ENCODE measurements at regions not wholly inside any gene's neighbourhood (a gene's known extent, or its start where the extent isn't known, plus 50 kb on each side); places are given as distances from the start of the nearest gene placed in this dataset.
"Not testable (repeated sequence)": the region's sequence is repeated elsewhere in the genome, so short reads cannot be mapped to it uniquely, and the experiment has no call there.

GRCh38 chr6:166798652-166799051 lies 157.7 kb downstream of the RNASET2 start:
- no peak overlapping the region for H3K27ac Mint-ChIP-seq
- ATAC-seq (no peak), DNase-seq (ENCODE audit: low spot score in 2 of 2) (no peak)
- H3K4me3 Mint-ChIP-seq: no peak overlapping the region
- no peaks in the 10 kb centered on the region for H3K4me1 Mint-ChIP-seq
- H3K36me3 Mint-ChIP-seq: no peaks in the 10 kb centered on the region
- H3K9me3 Mint-ChIP-seq: no peaks in the 10 kb centered on the region

GRCh38 chr6:166796610-166797009 lies 159.7 kb downstream of the RNASET2 start:
- Mint-ChIP-seq H3K27ac (no peak overlapping the region), H3K4me1 (no peaks in the 10 kb centered on the region), H3K9me3 (no peaks in the 10 kb centered on the region), H3K4me3 (no peak overlapping the region), H3K36me3 (no peaks in the 10 kb centered on the region)
- DNase-seq (ENCODE audit: low spot score in 2 of 2): no peak
- no peak for ATAC-seq

- Mint-ChIP-seq H3K4me3 (no peak overlapping the region), H3K4me1 (no peaks in the 10 kb centered on the region), H3K9me3 (no peaks in the 10 kb centered on the region), H3K27ac (no peak overlapping the region), H3K36me3 (no peaks in the 10 kb centered on the region)
- DNase-seq (ENCODE audit: low spot score in 2 of 2): no peak
- no peak for ATAC-seq
Measured at GRCh38 chr6:166795879-166796278, 160.5 kb downstream of the RNASET2 start.

GRCh38 chr6:166790808-166791207 lies 163.8 kb upstream of the RPS6KA2 start:
- ATAC-seq; DNase-seq (ENCODE audit: low spot score in 2 of 2); H3K36me3 Mint-ChIP-seq; H3K9me3 Mint-ChIP-seq; H3K4me1 Mint-ChIP-seq; H3K4me3 Mint-ChIP-seq; H3K27ac Mint-ChIP-seq: not testable (repeated sequence)

- not testable (repeated sequence) for H3K27ac Mint-ChIP-seq, ATAC-seq
Measured at GRCh38 chr6:166788846-166789529, 161.9 kb upstream of the RPS6KA2 start.

GRCh38 chr6:166786704-166787293 lies 159.7 kb upstream of the RPS6KA2 start:
- no peak overlapping the region for H3K27ac Mint-ChIP-seq
- H3K9me3 Mint-ChIP-seq: no peaks in the 10 kb centered on the region
- no peaks in the 10 kb centered on the region for H3K4me1 Mint-ChIP-seq
- DNase-seq (ENCODE audit: low spot score in 2 of 2) (no peak), ATAC-seq (peak; percentile 42)
- no peaks in the 10 kb centered on the region for H3K36me3 Mint-ChIP-seq
- no peak overlapping the region for H3K4me3 Mint-ChIP-seq

More at GRCh38 chr6:166788846-166789529, 161.9 kb upstream of the RPS6KA2 start:
- H3K4me3 Mint-ChIP-seq; DNase-seq (ENCODE audit: low spot score in 2 of 2); H3K9me3 Mint-ChIP-seq; H3K36me3 Mint-ChIP-seq; H3K4me1 Mint-ChIP-seq: not testable (repeated sequence)

GRCh38 chr6:166785131-166785530 lies 158.1 kb upstream of the RPS6KA2 start:
- no peak for DNase-seq (ENCODE audit: low spot score in 2 of 2)
- no peaks in the 10 kb centered on the region for H3K9me3 Mint-ChIP-seq
- no peak overlapping the region for H3K4me3 Mint-ChIP-seq
- H3K4me1 Mint-ChIP-seq: no peaks in the 10 kb centered on the region
- H3K36me3 Mint-ChIP-seq: no peaks in the 10 kb centered on the region
- H3K27ac Mint-ChIP-seq: no peak overlapping the region
- no peak for ATAC-seq

GRCh38 chr6:166784691-166785090 lies 157.6 kb upstream of the RPS6KA2 start:
- ATAC-seq (no peak), DNase-seq (ENCODE audit: low spot score in 2 of 2) (no peak)
- Mint-ChIP-seq H3K36me3 (no peaks in the 10 kb centered on the region), H3K4me3 (no peak overlapping the region), H3K4me1 (no peaks in the 10 kb centered on the region), H3K9me3 (no peaks in the 10 kb centered on the region), H3K27ac (no peak overlapping the region)

- Mint-ChIP-seq H3K9me3 (no peaks in the 10 kb centered on the region), H3K27ac (no peak overlapping the region), H3K36me3 (no peaks in the 10 kb centered on the region), H3K4me1 (no peaks in the 10 kb centered on the region), H3K4me3 (no peak overlapping the region)
- DNase-seq (ENCODE audit: low spot score in 2 of 2): no peak
- ATAC-seq: no peak
Measured at GRCh38 chr6:166782520-166782919, 155.5 kb upstream of the RPS6KA2 start.

- Mint-ChIP-seq H3K9me3 (no peaks in the 10 kb centered on the region), H3K4me3 (no peak overlapping the region), H3K27ac (no peak overlapping the region), H3K36me3 (no peaks in the 10 kb centered on the region), H3K4me1 (no peaks in the 10 kb centered on the region)
- DNase-seq (ENCODE audit: low spot score in 2 of 2): no peak
- no peak for ATAC-seq
Measured at GRCh38 chr6:166781331-166781730, 154.3 kb upstream of the RPS6KA2 start.

- Mint-ChIP-seq H3K36me3 (no peaks in the 10 kb centered on the region), H3K4me3 (no peak overlapping the region), H3K4me1 (peaks cover 7% of the 10 kb centered on the region), H3K27ac (no peak overlapping the region), H3K9me3 (no peaks in the 10 kb centered on the region)
- ATAC-seq: no peak
- DNase-seq (ENCODE audit: low spot score in 2 of 2): no peak
Measured at GRCh38 chr6:166779963-166780683, 153.1 kb upstream of the RPS6KA2 start.

GRCh38 chr6:166779381-166779780 lies 152.3 kb upstream of the RPS6KA2 start:
- no peaks in the 10 kb centered on the region for H3K9me3 Mint-ChIP-seq
- ATAC-seq (no peak), DNase-seq (ENCODE audit: low spot score in 2 of 2) (no peak)
- H3K4me1 Mint-ChIP-seq: peaks cover 7% of the 10 kb centered on the region
- no peak overlapping the region for H3K27ac Mint-ChIP-seq
- H3K4me3 Mint-ChIP-seq: no peak overlapping the region
- no peaks in the 10 kb centered on the region for H3K36me3 Mint-ChIP-seq

- Mint-ChIP-seq H3K9me3 (no peaks in the 10 kb centered on the region), H3K27ac (no peak overlapping the region), H3K36me3 (no peaks in the 10 kb centered on the region), H3K4me3 (no peak overlapping the region), H3K4me1 (peaks cover 7% of the 10 kb centered on the region)
- DNase-seq (ENCODE audit: low spot score in 2 of 2) (no peak), ATAC-seq (no peak)
Measured at GRCh38 chr6:166778776-166779175, 151.7 kb upstream of the RPS6KA2 start.

- H3K27ac Mint-ChIP-seq: no peak overlapping the region
- peaks cover 7% of the 10 kb centered on the region for H3K4me1 Mint-ChIP-seq
- DNase-seq (ENCODE audit: low spot score in 2 of 2): no peak
- no peaks in the 10 kb centered on the region for H3K9me3 Mint-ChIP-seq
- ATAC-seq: no peak
- H3K4me3 Mint-ChIP-seq: no peak overlapping the region
- H3K36me3 Mint-ChIP-seq: no peaks in the 10 kb centered on the region
Measured at GRCh38 chr6:166778046-166778445, 151.0 kb upstream of the RPS6KA2 start.

- DNase-seq (ENCODE audit: low spot score in 2 of 2) (no peak), ATAC-seq (no peak)
- Mint-ChIP-seq H3K36me3 (no peaks in the 10 kb centered on the region), H3K4me1 (peaks cover 7% of the 10 kb centered on the region), H3K9me3 (no peaks in the 10 kb centered on the region), H3K27ac (no peak overlapping the region), H3K4me3 (no peak overlapping the region)
Measured at GRCh38 chr6:166777096-166777630, 150.1 kb upstream of the RPS6KA2 start.

- peaks cover 7% of the 10 kb centered on the region for H3K4me1 Mint-ChIP-seq
- H3K4me3 Mint-ChIP-seq: no peak overlapping the region
- no peaks in the 10 kb centered on the region for H3K9me3 Mint-ChIP-seq
- no peak for ATAC-seq
- H3K36me3 Mint-ChIP-seq: no peaks in the 10 kb centered on the region
- H3K27ac Mint-ChIP-seq: no peak overlapping the region
- no peak for DNase-seq (ENCODE audit: low spot score in 2 of 2)
Measured at GRCh38 chr6:166776571-166776970, 149.5 kb upstream of the RPS6KA2 start.

Measured in stimulated activated effector memory CD8-positive, alpha-beta T cell treated with anti-CD3 and anti-CD28 coated beads, Interleukin-12 subunit alpha, Interleukin-12 subunit beta, amount 100 ng/mL, for 72 hours (primary cell).